Trophoblast cell (in vitro differentiated cells and primary cell): ENCODE measurements at regions not wholly inside any gene's neighbourhood (a gene's known extent, or its start where the extent isn't known, plus 50 kb on each side); places are given as distances from the start of the nearest gene placed in this dataset.
"Not testable (repeated sequence)": the region's sequence is repeated elsewhere in the genome, so short reads cannot be mapped to it uniquely, and the experiment has no call there.

ENCODE experiments used
- DNase-seq, 2 donors: peaks; one replicate each; pipeline ENCODE4 v3.0.0-alpha.2; 2016
- H2AFZ ChIP-seq: 2 replicates; pipeline ENCODE4 v1.6.1; 2013; ENCODE audit warnings: low read length, moderate library complexity, mild to moderate bottlenecking; ENCODE audit not compliant: insufficient read depth, poor library complexity
- H2AK5ac ChIP-seq: 2 replicates; pipeline ENCODE4 v1.6.1; 2013; ENCODE audit warnings: mild to moderate bottlenecking, low read length
- H2BK120ac ChIP-seq: 2 replicates; pipeline ENCODE4 v1.6.1; 2013; ENCODE audit warnings: low read length, mild to moderate bottlenecking, moderate library complexity; ENCODE audit not compliant: insufficient read depth, poor library complexity
- H2BK12ac ChIP-seq: 2 replicates; pipeline ENCODE4 v1.6.1; 2013; ENCODE audit warnings: mild to moderate bottlenecking, low read length, moderate library complexity
- H2BK5ac ChIP-seq: 2 replicates; pipeline ENCODE4 v1.6.1; 2013; ENCODE audit warnings: low read length, low read depth, moderate library complexity, mild to moderate bottlenecking; ENCODE audit not compliant: poor library complexity
- H3K14ac ChIP-seq: 2 replicates; pipeline ENCODE4 v1.6.1; 2013; ENCODE audit warnings: mild to moderate bottlenecking, low read length
- H3K18ac ChIP-seq: 2 replicates; pipeline ENCODE4 v1.6.1; 2013; ENCODE audit warnings: mild to moderate bottlenecking, low read length
- H3K23ac ChIP-seq: 2 replicates; pipeline ENCODE4 v1.6.1; 2013; ENCODE audit warnings: low read length
- H3K27ac ChIP-seq: 2 replicates; pipeline ENCODE4 v1.5.1; 2013; ENCODE audit warnings: low read depth, mild to moderate bottlenecking, inconsistent platforms, low read length, moderate library complexity
- H3K27me3 ChIP-seq: 2 replicates; pipeline ENCODE4 v1.6.1; 2013; ENCODE audit warnings: inconsistent platforms, mild to moderate bottlenecking, low read length, moderate library complexity; ENCODE audit not compliant: insufficient read depth
- H3K36me3 ChIP-seq, 2 experiments: 1 replicate in 1 of 2; 2 replicates in 1 of 2; pipeline ENCODE4 v1.6.1; 2013; ENCODE audit warnings: low read length in 2 of 2, mild to moderate bottlenecking in 2 of 2, moderate library complexity in 1 of 2; ENCODE audit not compliant: insufficient read depth in 2 of 2, control insufficient read depth in 1 of 2
- H3K4ac ChIP-seq: 2 replicates; pipeline ENCODE4 v1.6.1; 2013; ENCODE audit warnings: low read depth, mild to moderate bottlenecking, low read length, moderate library complexity
- H3K4me1 ChIP-seq, 2 experiments: 1 replicate in 1 of 2; 2 replicates in 1 of 2; pipeline ENCODE4 v1.6.1; 2013; ENCODE audit warnings: low read length in 2 of 2, mild to moderate bottlenecking in 2 of 2, moderate library complexity in 1 of 2; ENCODE audit not compliant: insufficient read depth in 2 of 2, control insufficient read depth in 1 of 2
- H3K4me2 ChIP-seq: 2 replicates; pipeline ENCODE4 v1.6.1; 2013; ENCODE audit warnings: inconsistent platforms, mild to moderate bottlenecking, low read length, moderate library complexity
- H3K4me3 ChIP-seq: 2 replicates; pipeline ENCODE4 v1.5.1; 2013; ENCODE audit warnings: mild to moderate bottlenecking, low read depth, low read length, inconsistent platforms
- H3K79me1 ChIP-seq: one replicate; pipeline ENCODE4 v1.6.1; 2013; ENCODE audit warnings: low read length
- H3K79me2 ChIP-seq: 2 replicates; pipeline ENCODE4 v1.6.1; 2013; ENCODE audit warnings: low read length, mild to moderate bottlenecking; ENCODE audit not compliant: control insufficient read depth, insufficient read depth, poor library complexity
- H3K9ac ChIP-seq: 2 replicates; pipeline ENCODE4 v1.6.1; 2013; ENCODE audit warnings: mild to moderate bottlenecking, low read length
- H3K9me3 ChIP-seq: 2 replicates; pipeline ENCODE4 v1.6.1; 2013; ENCODE audit warnings: low read depth, mild to moderate bottlenecking, control low read depth, inconsistent platforms, low read length; ENCODE audit not compliant: insufficient read depth
- H4K12ac ChIP-seq: 2 replicates; pipeline ENCODE4 v1.6.1; 2013; ENCODE audit warnings: low read depth, mild to moderate bottlenecking, low read length, moderate library complexity
- H4K8ac ChIP-seq: 2 replicates; pipeline ENCODE4 v1.6.1; 2013; ENCODE audit warnings: low read depth, mild to moderate bottlenecking, low read length, moderate library complexity
- H4K91ac ChIP-seq: one replicate; pipeline ENCODE4 v1.6.1; 2013; ENCODE audit warnings: low read depth, mild to moderate bottlenecking, low read length, moderate library complexity
- WGBS: extraction: QIAGEN DNeasy Blood & Tissue Kit; methylation state at CpG from one replicate; pipeline ENCODE4 v1.1.7; 2013; ENCODE audit warnings: missing lambda C conversion rate; ENCODE audit not compliant: insufficient read length, insufficient coverage; ENCODE audit errors: extremely low coverage; 5-methylcytosine and 5-hydroxymethylcytosine counted together

DNA sequence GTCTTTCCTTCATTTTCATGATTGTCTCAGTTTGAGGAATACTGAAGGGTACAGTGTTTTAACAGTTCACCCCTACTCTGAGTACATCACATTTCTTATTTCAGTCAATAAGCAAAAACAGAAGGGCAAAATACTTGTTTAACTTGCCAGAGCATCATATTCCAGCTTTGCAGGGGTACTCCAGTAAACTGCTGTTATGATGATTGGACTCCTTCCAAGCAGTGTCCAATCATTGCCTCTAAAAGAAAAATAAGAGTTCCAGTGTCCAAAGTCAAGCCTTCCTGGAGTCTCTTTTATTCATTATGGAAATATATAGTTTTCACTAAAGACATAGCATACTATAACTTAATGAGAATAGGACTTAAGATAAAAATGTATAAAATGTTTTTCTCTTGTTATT lies 105.1 kb downstream of the FANCF start:
- H3K4ac ChIP-seq: no peak overlapping the region
- no peaks in the 10 kb centered on the region for H3K27me3 ChIP-seq
- H3K9ac ChIP-seq: no peak overlapping the region
- H3K9me3 ChIP-seq: no peaks in the 10 kb centered on the region
- H4K12ac ChIP-seq: no peak overlapping the region
- H4K8ac ChIP-seq: no peak overlapping the region
- no peak overlapping the region for H2AK5ac ChIP-seq
- no peak overlapping the region for H2BK120ac ChIP-seq
- DNase-seq: peak in 1 of 2 donors; percentile 13
- H3K27ac ChIP-seq: no peak overlapping the region
- peaks cover 0 to 2% of the 10 kb centered on the region in 2 experiments for H3K4me1 ChIP-seq
- H3K79me1 ChIP-seq: no peaks in the 10 kb centered on the region
- H3K18ac ChIP-seq: no peak overlapping the region
- no peak overlapping the region for H3K23ac ChIP-seq
- no peak overlapping the region for H2AFZ ChIP-seq
- H3K4me3 ChIP-seq: no peak overlapping the region
- H3K14ac ChIP-seq: no peak overlapping the region
- no peaks in the 10 kb centered on the region for H3K79me2 ChIP-seq
- H2BK5ac ChIP-seq: no peak overlapping the region
- H3K36me3 ChIP-seq: no peaks in the 10 kb centered on the region
- H3K4me2 ChIP-seq: no peak overlapping the region
- H4K91ac ChIP-seq: no peak overlapping the region
- no peak overlapping the region for H2BK12ac ChIP-seq

GRCh38 chr11:22518344-22518743 lies 107.3 kb downstream of the FANCF start:
- not testable (repeated sequence) for H3K27me3 ChIP-seq, H3K4ac ChIP-seq, H3K27ac ChIP-seq, H3K9ac ChIP-seq, H3K23ac ChIP-seq, H3K4me2 ChIP-seq, H3K79me1 ChIP-seq, H3K14ac ChIP-seq, H4K8ac ChIP-seq, DNase-seq, H3K4me3 ChIP-seq, H4K91ac ChIP-seq, H2BK5ac ChIP-seq, H3K79me2 ChIP-seq, H2AFZ ChIP-seq, H3K36me3 ChIP-seq, H2BK12ac ChIP-seq, H3K4me1 ChIP-seq, H2AK5ac ChIP-seq, H4K12ac ChIP-seq, H2BK120ac ChIP-seq, H3K9me3 ChIP-seq, H3K18ac ChIP-seq
- whole genome bisulfite sequencing: no CpG with 5 or more reads among the region's 2 CpGs

DNA sequence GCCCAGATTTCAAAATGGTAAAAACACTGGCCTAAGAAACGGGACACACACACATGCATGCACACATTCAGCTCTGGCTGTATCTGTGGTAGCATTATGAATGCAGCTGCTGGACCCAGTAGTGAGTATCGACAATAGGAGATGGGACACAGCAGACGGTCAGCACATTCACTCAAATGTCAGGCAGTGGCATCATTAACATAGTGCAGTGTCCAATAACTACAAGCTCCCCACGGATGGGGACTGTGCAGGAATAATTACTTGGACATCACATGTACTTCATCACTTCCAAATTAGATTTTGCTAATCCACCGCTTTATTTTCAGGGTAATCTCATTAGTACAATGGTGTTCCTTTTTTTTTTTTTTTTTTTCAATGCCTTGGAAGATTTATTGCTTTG lies 109.5 kb downstream of the FANCF start:
- no peaks in the 10 kb centered on the region for H3K79me2 ChIP-seq
- no peak overlapping the region for H3K9ac ChIP-seq
- no peaks in the 10 kb centered on the region for H3K36me3 ChIP-seq
- no peaks in the 10 kb centered on the region for H3K4me1 ChIP-seq
- no peak overlapping the region for H2BK120ac ChIP-seq
- no peaks in the 10 kb centered on the region for H3K9me3 ChIP-seq
- no peak overlapping the region for H3K23ac ChIP-seq
- H3K27me3 ChIP-seq: no peaks in the 10 kb centered on the region
- no peak overlapping the region for H3K4ac ChIP-seq
- H3K14ac ChIP-seq: no peak overlapping the region
- DNase-seq: no peak
- no peak overlapping the region for H3K4me2 ChIP-seq
- H3K27ac ChIP-seq: no peak overlapping the region
- no CpG with 5 or more reads among the region's 5 CpGs for WGBS
- no peak overlapping the region for H3K18ac ChIP-seq
- H2AK5ac ChIP-seq: no peak overlapping the region
- no peak overlapping the region for H2AFZ ChIP-seq
- H4K8ac ChIP-seq: no peak overlapping the region
- no peak overlapping the region for H4K91ac ChIP-seq
- no peak overlapping the region for H4K12ac ChIP-seq
- H2BK12ac ChIP-seq: no peak overlapping the region
- H3K79me1 ChIP-seq: no peaks in the 10 kb centered on the region
- H3K4me3 ChIP-seq: no peak overlapping the region
- H2BK5ac ChIP-seq: no peak overlapping the region

DNA sequence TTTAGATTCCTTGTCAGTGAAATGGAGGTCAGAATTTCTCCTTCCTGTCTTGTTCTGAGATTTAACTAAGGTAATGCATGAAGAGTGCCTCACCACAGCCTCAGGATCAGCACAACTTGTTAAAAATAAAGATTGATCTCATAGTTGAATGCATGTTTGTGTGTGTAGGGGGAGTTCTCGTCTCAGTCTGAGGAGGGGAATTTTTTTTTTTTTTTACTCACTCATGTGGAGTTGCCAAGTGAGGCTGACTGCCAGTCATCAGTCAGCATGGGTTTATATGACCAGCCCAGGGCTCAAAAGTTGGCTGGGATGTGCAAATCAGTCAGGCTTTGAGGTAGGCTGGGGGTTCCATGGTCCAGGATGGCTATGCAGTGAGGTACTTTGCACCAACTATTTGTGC lies 113.2 kb downstream of the FANCF start:
- Histone ChIP-seq H3K36me3 (no peaks in the 10 kb centered on the region), H3K9me3 (no peaks in the 10 kb centered on the region), H3K79me2 (no peaks in the 10 kb centered on the region), H2BK5ac (no peak overlapping the region), H2BK12ac (no peak overlapping the region), H3K18ac (no peak overlapping the region), H3K9ac (no peak overlapping the region), H3K27me3 (no peaks in the 10 kb centered on the region), H2BK120ac (no peak overlapping the region), H4K91ac (no peak overlapping the region), H3K27ac (no peak overlapping the region), H3K4me3 (no peak overlapping the region), H2AK5ac (no peak overlapping the region), H3K4me1 (no peaks in the 10 kb centered on the region), H4K8ac (no peak overlapping the region), H3K14ac (peak overlapping the region; percentile 51), H3K23ac (no peak overlapping the region), H3K79me1 (no peaks in the 10 kb centered on the region), H4K12ac (no peak overlapping the region), H3K4ac (no peak overlapping the region), H3K4me2 (no peak overlapping the region), H2AFZ (no peak overlapping the region)
- no CpG with 5 or more reads among the region's 1 CpG for WGBS
- DNase-seq: no peak
